IMR-90 (cell line): ENCODE measurements at regions not wholly inside any gene's neighbourhood (a gene's known extent, or its start where the extent isn't known, plus 50 kb on each side); places are given as distances from the start of the nearest gene placed in this dataset.

ENCODE experiments used
- BHLHE40 ChIP-seq: fragments of 150-350 bp; IDR thresholded peaks from 2 replicates; pipeline ENCODE4 v1.6.1; 2016; ENCODE audit warnings: mild to moderate bottlenecking, low read depth, low read length
- CEBPB ChIP-seq: IDR thresholded peaks from 2 replicates; pipeline ENCODE4 v1.6.1; 2012; ENCODE audit warnings: low read depth, low read length, improper control_type of control experiment
- CHD1 ChIP-seq: IDR thresholded peaks from 2 replicates; pipeline ENCODE4 v1.6.1; 2012; ENCODE audit warnings: low read depth, low read length, improper control_type of control experiment
- CTCF ChIP-seq: conservative IDR thresholded peaks from 2 replicates; pipeline ENCODE4 v1.5.1; 2012; ENCODE audit warnings: mild to moderate bottlenecking, low read depth, low read length, improper control_type of control experiment
- FOS ChIP-seq: fragments of 150-350 bp; IDR thresholded peaks from 2 replicates; pipeline ENCODE4 v1.6.1; 2016; ENCODE audit warnings: low read depth, low read length
- MXI1 ChIP-seq: IDR thresholded peaks from 2 replicates; pipeline ENCODE4 v1.6.1; 2012; ENCODE audit warnings: low read depth, mild to moderate bottlenecking, low read length, moderate library complexity, borderline replicate concordance
- POLR2A ChIP-seq: IDR thresholded peaks from 2 replicates; pipeline ENCODE4 v1.6.1; 2012; ENCODE audit warnings: mild to moderate bottlenecking, low read depth, low read length
- RAD21 ChIP-seq: IDR thresholded peaks from 2 replicates; pipeline ENCODE4 v1.6.1; 2012; ENCODE audit warnings: low read length, improper control_type of control experiment
- RFX5 ChIP-seq: IDR thresholded peaks from 2 replicates; pipeline ENCODE4 v1.8.0; 2012; ENCODE audit warnings: low read depth, mild to moderate bottlenecking, low read length, moderate library complexity
- SMC3 ChIP-seq: fragments of 150-350 bp; IDR thresholded peaks from 2 replicates; pipeline ENCODE4 v1.6.1; 2016; ENCODE audit warnings: low read depth, mild to moderate bottlenecking, antibody characterized with exemption, low read length, moderate library complexity

- TF ChIP-seq CTCF = no peak
- no peak for TF ChIP-seq POLR2A
- no peak for TF ChIP-seq CHD1
- TF ChIP-seq RAD21 = no peak
- TF ChIP-seq CEBPB = no peak
- TF ChIP-seq BHLHE40 = no peak
- TF ChIP-seq MXI1 = no peak
- TF ChIP-seq SMC3 = no peak
- TF ChIP-seq FOS = no peak
- no peak for TF ChIP-seq RFX5
Observed at GRCh38 chr10:91035650-91036292, 114.9 kb upstream of the ANKRD1 start.
